NCI-H2029 treated with DMSO at 0.1 percent for 48 hours (cell line): ENCODE measurements at regions not wholly inside any gene's neighbourhood (a gene's known extent, or its start where the extent isn't known, plus 50 kb on each side); places are given as distances from the start of the nearest gene placed in this dataset.

ENCODE experiments used
- DNase-seq: peaks from one replicate; lab custom pipeline; 2025; lab: John Stamatoyannopoulos, UW

GRCh38 chr2:18927525-18928232 is 338.3 kb upstream of the NT5C1B start:
- no peak for DNase-seq

DNA sequence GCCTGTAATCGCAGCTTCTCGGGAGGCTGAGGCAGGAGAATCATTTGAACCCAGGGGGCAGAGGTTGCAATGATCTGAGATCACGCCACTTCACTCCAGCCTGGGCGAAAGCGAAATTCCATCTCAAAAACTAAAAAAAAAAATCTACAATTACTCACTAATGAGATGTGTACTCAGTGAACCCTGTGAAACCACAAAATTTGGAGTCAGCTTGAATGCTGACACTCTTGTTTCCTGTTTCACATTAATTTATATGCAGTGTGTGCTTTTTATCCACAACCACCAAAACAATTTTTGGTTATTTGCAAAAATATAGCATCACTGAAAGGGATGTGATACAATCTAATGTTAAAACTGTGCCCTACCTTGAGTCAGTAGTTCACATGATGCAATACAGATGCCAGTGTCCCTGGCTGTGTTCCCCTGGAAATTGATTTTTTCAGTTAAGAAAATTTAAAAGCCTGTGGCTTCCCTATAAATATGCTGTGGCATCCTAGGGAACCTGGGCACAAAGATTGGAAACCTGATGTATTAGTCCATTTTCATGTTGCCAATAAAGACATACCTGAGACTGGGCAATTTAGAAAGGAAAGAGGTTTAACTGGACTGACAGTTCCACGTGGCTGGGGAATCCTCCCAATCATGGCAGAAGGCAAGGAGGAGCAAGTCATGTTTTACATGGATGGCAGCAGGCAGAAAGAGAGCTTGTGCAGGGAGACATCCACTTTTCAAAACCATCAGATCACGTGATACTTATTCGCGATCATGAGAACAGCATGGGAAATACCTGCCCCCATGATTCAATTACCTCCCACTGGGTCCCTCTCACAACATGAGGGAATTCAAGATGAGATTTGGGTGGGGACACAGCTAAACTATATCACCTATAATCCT is 337.5 kb upstream of the NT5C1B start:
- DNase-seq, result no peak

GRCh38 chr2:18925296-18925695 is 335.9 kb upstream of the NT5C1B start:
- no peak for DNase-seq

- DNase-seq, result no peak
Observed at GRCh38 chr2:18924886-18925285, 335.5 kb upstream of the NT5C1B start.

GRCh38 chr2:18924386-18924785 is 335.0 kb upstream of the NT5C1B start:
- DNase-seq, result no peak

- no peak for DNase-seq
Observed at GRCh38 chr2:18922276-18922675, 332.9 kb upstream of the NT5C1B start.

DNA sequence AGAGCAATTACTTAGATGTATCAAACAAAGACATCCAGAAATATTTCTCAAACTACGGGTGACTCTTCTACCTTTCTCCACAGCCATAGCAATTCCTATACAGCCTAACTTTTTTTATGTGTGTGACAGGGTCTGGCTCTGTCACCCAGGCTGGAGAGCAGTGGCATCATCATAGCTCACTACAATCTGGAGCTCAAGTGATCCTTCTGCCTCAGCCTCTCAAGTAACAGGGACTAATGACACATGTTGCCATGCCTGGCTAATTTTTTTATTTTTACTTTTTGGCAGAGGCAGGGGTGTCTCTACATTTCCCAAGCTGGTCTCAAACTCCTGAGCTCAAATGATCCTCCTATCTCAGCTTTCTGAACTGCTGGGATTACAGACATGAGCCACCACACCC is 328.9 kb upstream of the NT5C1B start:
- DNase-seq, result no peak

- no peak for DNase-seq
Observed at GRCh38 chr2:18915227-18915626, 325.9 kb upstream of the NT5C1B start.

DNA sequence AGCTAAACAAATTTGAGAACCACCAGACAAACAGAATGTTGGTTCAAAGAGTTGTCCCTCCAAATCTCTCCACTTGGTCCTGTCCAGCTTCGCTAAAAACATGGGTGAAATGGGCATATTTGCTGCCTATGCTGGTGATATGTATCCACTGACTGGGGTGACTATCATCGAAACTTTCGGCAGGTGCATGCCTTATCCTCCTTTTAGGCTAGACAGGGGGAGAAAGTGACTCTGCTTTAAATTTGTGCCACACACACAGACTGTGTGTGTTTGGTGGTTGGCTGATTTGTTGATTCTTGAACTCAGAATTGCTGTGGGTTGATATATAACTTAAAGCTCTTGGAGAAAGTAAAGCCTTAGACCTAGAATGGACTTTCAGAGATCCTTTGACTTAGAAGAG is 324.1 kb upstream of the NT5C1B start:
- DNase-seq, result no peak

DNA sequence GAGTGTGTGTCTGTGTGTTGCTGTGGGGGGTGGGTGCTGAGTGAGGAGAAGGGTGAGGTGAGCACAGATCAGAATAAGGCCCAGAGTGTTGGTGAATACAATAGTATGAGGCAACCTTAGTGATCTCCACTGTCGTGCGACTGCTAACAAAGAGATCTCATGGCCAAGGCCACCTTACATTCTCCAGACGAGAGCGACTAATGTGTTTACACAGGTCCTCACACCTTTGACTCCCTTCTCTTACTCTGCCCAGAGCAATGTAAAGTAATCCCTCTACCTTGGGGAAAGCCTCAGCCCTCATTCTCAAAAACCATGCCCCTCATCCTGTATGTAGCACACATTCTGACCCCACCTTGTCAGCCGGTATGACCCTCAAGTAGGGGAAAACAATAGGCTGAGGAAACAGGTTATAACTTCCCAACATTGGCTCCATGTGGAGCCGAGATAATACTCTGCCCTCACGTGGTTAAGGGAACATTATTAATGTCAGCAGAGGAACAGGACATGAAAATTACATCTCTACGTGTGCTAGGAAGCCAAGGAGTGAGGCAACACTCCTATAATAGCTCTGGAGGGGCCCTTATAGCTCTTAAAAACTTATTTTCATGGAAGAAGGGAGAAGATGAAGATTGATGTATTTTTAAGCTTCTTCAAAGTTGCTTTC is 323.0 kb upstream of the NT5C1B start:
- DNase-seq, result no peak

DNA sequence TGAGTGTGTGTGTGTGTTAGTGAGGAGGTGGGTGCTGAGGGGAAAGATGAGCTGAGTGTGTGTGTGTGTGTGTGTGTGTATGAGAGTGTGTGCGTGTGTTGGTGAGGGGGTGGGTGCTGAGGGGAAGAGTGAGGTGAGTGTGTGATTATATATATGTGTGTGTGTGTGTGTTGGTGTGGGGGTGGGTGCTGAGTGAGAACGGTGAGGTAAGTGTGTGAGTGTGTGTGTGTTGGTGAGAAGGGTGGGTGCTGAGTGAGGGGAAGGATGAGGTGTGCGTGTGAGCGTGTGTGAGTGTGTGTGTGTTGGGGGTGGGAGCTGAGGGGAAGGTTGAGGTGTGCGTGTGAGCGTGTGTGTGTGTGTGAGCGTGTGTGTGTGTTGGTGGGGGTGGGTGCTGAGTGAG is 322.0 kb upstream of the NT5C1B start:
- DNase-seq, result no peak

GRCh38 chr2:18910843-18911242 is 321.5 kb upstream of the NT5C1B start:
- no peak for DNase-seq

GRCh38 chr2:18907937-18908336 is 318.6 kb upstream of the NT5C1B start:
- DNase-seq, result no peak

GRCh38 chr2:18907508-18907907 is 318.1 kb upstream of the NT5C1B start:
- no peak for DNase-seq

- DNase-seq, result no peak
Observed at GRCh38 chr2:18903750-18904149, 314.4 kb upstream of the NT5C1B start.

DNA sequence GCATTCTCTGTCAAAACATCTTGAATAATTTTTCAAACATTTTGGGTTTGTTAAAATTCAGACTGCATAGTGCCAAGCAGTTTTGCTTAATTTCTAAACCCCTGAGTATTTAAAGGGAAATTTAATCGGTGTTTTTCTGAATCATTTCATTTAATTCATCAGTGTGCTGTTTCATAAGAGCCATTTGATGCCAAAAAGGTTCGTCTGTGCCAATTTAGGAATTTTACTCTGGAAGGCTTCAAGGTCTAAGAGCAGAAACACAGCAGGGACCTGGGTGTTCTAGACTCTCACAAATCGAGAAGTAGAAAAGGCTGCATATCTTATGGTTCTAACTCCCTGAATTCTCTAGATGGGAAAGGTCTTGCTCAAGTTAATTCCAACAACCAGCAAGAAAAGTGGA is 311.9 kb upstream of the NT5C1B start:
- no peak for DNase-seq

DNA sequence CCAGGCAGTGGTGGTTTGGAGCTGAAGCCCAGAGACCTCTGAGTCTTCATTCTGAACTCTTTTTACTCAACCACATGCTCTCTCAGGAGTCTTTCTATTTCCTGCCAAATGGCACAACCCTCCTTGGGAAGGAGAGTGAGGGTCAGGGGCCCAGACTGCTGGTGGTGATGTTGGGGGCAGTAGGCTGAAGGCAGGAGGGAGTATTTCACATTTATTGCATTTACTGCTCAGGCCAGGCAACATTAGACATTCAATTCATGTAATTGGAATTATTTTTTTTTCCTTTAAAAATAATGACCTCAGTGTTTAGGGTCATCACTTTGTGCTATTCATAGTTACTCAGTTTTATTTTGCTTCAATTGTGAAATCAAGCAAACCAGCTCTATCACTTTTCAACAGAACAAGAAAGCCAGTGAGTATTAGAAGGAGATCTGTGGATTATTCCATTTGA is 311.3 kb upstream of the NT5C1B start:
- DNase-seq, result no peak

- no peak for DNase-seq
Observed at GRCh38 chr2:18899725-18900124, 310.4 kb upstream of the NT5C1B start.

GRCh38 chr2:18898271-18898670 is 308.9 kb upstream of the NT5C1B start:
- DNase-seq, result no peak

GRCh38 chr2:18896125-18896764 is 306.9 kb upstream of the NT5C1B start:
- no peak for DNase-seq

- no peak for DNase-seq
Observed at GRCh38 chr2:18891600-18892345, 302.4 kb upstream of the NT5C1B start.
